Stimulated activated CD4-positive, alpha-beta T cell treated with anti-CD3 and anti-CD28 coated beads, Interleukin-4, amount 100 ng/mL, for 48 hours (primary cell): ENCODE measurements at regions not wholly inside any gene's neighbourhood (a gene's known extent, or its start where the extent isn't known, plus 50 kb on each side); places are given as distances from the start of the nearest gene placed in this dataset.

Experiments
- DNase-seq, 2 donors: peaks; one replicate each; pipeline ENCODE4 v3.0.0-alpha.2; 2020; ENCODE audit warnings: low read depth in 2 of 2

DNA sequence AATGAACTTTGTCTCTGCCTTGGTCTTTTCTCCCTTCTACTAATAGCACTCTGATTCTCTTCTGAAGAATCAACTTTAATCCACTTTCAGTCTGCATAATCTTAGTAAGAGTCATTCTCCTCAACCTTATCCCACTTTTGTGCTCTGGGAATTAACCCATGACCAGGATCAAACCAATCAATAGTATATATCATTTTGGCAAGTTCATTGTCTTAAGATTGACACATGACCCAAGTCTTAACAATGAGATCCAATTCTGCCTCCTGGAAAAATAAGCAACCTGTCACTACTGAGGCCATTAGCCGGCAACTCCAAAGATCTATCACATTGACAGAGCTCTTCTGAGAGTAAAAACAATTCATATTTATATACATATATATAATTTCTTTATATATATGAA, 1358.4 kb upstream of the ADGRL3 start:
- DNase-seq = no peak

DNA sequence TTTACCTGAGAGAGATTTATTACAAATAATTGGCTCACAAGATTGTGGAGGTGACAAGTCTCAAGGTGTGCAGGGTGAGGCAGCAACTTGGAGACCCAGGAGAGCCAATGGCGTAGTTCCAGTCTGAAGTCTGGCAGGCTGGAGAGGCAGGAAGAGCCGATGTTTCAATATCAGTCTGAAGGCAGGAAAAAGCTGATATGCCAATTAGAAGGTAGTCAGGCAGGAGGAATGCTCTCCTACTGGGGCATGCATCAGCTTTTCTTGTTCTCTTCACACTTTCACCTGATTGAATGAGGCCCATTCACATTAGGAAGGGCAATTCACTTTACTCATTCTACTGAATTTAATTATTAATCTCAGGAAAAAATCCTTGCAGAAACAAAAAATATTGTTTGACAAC, 1351.7 kb upstream of the ADGRL3 start:
- no peak for DNase-seq

DNA sequence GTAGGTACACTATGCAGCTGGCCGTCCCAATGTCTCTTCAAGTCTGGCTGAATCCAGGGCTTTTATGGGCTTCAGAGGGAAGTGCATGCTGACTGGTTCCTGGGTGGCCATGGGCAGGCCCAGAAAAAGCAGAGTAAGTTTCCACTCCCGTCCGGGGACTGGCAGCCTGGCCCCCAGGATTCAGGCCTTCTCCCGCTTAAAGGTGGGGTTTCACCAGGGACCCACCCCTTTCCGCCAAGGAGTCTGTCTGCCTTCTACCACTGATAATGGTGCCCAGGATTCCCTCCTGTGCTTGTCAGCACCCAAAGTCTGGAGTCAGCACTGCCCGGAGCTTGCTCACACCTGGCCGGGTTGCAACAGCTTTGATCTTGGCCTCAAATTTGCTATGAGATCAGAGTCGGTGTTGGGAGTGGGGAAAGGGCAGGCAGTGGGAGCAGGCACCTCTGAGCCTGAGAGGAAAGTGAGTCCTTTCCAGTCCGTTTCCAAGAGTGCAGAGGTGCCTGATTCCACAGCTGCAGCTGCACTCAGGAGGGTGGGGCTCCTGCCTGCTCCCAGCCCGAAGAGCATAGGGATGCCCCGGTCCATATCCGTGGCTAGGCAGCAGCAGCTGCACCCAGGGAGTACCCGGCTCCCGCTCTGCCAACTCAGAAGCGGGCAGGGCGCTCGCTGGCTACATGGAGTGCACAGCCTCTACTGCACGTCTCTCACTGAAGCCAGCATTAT, 1344.3 kb upstream of the ADGRL3 start:
- no peak for DNase-seq

DNA sequence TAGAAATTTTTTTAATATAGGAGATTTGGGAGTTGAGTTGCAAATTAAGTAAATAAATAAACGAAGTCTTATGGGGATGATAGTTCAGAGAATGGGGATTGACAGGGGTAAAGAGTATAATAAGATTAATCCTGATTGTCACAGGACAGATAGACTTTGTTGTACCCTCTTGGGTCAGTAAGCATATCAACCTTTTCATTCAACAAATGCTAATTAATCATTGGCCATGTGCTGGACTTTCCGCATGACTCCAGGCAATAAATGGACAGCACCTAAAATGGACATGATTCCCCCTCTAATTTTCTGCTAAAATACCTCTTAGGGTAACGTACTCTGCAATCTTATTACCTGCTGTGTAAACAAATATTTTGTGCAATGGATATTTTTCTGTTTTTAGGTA, 1331.1 kb upstream of the ADGRL3 start:
- DNase-seq = no peak

DNA sequence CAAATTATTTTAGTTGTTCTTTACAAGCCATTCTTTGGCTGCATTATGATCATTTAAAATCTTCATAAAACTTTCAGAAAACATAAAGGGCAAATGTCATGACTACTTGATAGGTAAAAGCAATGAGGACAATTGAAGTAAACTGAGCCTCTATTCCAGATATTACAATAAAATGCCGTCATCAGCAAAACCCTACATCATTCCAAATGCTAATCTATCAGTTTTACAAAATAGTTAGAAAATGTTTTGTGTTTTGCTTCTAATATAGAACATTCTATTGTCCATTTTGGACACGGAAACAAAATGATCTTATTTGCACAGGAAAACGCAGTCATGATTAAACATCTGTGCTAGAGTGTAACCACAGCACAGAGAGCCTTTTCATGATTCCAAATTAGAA, 1330.6 kb upstream of the ADGRL3 start:
- no peak for DNase-seq

DNA sequence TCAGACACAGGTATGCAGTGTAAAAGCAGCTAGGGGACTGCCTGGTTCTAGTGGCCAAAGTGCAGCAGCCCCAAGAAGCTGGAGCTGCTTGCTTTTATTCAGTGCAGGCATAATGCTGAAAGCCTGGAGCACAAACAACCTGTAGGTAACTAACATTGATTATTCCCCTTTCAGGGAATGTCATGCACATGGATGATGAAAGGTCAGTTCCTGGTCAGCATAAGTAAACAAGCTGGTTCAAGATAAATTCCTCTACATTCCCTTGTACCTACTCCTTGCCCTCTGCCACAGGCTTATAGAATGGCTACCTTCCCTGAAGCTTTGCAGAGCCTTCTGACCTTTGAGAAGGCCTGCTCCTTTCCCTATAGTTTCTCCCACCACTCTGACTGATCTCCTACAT, 1318.5 kb upstream of the ADGRL3 start:
- no peak for DNase-seq

DNA sequence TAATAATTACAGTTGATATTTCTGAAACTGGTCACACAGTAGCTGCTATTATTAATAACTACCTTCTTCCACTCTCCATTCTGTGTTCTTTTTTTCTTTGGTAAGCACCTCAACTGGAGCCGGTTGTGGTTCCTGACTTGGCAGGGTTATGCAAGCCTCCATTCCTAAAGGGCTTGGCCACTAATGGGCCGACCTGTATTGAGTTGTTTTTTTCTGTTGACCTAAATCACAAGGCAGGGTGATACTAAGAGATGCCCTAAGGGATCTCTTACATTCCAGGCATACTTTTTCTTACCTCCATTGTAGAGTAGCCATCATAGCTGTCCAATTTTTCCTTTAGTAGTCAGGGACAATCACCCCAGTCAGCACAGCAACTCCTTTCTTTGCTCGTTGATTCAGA, 1295.8 kb upstream of the ADGRL3 start:
- DNase-seq = no peak

DNA sequence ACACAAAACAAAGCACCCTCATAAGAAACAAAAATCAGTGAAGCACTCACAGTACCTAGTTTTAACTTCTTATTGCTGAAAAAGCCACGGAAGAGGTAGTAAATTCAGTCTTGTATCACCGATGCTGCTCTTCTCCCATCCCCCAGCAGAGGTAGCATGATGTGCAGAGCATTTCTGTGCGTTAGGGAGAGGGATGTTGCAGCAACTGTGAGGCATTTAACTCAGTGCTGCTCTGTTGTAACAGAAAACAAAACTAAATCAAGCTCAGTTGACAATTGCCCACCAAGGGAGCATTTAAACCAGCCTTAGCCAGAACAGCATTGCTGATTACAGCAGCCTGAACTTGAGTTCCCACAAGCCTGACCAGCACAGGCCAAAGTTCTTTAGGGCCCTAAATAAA, 1279.7 kb upstream of the ADGRL3 start:
- DNase-seq = no peak

DNA sequence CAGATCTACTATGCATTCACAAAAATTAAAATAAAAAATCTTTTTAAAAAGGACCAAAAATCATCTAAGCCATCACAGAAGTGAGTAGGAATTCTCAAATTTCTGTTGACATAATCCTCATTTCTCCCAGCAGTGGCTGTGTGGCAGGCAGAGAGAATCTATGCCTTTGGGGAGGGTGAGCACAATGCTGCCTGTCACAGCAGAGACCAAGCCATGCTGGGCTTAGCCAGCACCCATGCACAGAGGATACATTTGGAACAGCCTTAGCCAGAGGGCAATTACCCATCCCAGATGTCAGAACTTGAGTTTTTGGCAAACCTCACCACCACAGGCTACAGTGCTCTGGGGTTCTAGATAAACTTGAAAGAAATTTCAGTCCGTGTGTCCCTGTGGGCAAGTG, 1274.8 kb upstream of the ADGRL3 start:
- DNase-seq = no peak

DNA sequence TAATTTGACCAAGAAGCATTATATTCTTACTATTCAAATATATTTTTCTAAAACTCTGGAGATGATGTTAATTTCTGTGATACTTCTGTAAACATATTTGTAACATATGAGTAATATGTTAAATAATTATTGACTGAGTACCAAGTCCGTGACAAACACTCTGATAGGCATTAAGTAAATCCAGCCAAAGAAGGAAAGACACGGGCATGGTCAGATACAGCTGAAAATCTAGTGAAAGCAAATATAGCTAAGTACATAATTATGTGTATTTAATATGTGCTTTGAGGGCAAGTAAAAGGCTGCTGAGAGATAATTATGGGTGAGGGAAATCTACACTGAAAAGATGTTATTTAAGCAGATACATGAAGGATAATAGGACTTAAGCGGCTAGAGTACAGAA, 1263.6 kb upstream of the ADGRL3 start:
- DNase-seq = no peak

DNA sequence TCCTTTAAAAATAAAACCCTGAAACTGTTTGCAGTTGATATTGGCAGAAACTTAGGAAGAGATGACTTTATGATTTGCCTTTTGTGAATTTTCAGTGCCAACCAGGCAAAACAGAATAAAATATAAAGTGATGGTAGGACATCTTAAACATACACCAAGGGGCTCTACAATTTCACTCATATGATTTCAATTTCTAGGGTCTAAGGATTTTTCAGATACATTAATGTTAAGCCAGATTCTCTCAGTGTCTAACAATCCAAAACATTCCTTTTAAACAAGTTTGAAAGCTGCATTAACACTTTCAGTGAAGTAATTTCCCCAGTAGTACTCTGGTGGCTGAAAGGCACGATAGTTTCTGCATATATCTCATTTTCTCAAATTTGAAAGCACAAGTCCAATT, 1262.0 kb upstream of the ADGRL3 start:
- DNase-seq = no peak

DNA sequence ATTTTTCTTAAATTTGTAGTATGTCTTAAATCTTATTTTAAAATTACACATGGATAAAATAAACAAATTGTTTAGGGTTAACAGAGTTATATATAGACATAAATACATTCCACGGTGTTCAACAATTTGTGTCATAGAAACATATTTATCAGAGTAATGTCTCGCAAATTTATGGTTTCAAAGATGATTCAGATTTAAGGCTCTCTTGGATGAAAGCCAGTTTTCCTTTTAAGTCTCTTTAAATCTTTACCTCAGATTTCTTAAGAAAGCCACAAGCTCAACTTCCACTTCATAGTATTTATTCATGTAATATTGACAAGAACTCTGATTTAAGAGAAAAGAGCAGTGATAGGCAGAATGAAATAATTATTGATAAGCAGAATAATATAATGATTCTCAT, 1254.8 kb upstream of the ADGRL3 start:
- DNase-seq = no peak

DNA sequence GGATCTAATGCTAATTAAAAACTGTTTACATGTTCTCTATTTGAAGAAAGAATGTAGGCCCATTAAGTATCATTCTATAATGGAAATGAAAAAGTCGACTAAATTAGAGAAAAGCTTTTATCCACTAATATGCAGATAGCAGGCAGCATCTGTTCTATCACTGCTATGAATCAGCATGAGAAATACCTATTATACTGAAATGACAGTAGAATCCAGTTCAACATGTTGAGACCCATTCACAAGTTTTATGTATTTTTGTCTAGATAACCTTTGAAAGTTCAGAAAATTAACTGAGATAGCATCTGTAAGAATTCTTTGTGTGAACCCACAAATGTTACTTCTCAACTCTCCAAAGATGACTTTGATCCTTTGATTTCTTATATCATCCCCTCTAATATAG, 1254.4 kb upstream of the ADGRL3 start:
- DNase-seq = no peak

DNA sequence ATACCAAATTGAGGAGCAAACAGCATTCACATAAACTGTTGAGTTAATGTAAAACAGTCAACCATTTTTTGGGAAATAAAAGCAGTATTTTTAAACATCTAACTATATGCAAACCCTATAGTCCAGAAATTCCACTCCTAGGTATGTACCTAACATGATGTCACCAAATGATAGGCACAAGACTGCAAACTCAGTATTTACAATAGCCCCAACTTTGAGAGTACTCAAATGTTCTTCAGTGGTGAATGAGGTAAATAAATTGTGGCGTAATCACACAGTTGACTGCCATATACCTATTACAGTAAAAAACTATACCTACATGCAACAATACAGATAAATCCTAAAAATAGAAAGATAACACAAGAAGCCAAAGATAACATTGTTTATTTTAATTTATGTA, 1243.8 kb upstream of the ADGRL3 start:
- no peak for DNase-seq

DNA sequence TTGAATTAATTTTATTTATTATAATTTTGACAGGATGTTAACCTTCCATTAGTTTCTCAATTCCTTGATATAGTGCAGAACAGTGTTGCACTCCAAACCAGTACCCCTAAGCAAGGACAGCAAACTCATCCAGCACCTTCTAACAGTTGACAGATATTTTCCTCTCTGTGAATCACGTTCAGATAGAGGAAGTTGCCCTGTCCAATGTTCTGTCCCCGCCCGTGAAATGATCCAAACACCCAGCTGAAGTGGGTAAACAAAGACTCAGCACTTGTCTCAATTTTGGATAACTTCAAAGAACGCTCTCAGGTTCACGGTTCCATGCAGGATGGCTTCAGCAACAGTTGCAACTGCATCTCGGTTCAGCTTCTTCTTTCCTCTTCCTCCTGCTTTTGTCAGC, 1240.0 kb upstream of the ADGRL3 start:
- DNase-seq = no peak

DNA sequence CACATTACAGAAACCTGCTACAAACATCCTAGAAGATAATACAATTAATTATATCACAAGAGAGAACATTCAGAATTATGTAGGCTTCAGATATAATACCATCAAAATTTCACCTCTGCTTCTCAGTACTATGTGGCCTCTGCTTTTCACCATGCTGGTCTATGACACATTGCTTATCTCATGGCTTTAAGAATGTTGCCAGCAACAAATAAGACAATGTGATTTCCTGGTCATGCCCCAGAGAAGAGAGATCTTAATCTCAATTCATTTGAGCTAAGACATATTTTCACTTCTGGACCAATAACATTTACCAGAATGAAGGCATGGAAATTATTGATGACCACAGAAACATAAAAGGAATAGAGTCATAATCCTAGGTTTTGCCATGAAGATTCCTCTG, 1233.4 kb upstream of the ADGRL3 start:
- DNase-seq = no peak

DNA sequence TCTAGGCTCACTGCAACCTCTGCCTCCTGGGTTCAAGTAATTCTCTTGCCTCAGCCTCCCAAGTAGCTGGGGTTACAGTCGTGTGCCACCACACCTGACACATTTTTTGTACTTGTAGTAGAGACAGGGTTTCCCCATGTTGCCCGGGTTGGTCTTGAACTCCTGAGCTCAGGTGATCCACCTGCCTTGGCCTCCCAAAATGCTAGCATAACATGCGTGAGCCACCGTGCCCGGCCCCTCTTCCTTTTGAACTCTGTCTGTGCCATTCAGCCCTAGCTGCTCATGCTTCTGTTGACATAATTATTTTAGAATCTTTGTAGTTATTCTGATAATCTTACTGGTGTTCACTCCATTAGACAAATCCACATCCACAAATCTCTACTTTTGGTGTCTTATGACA, 1231.3 kb upstream of the ADGRL3 start:
- no peak for DNase-seq

DNA sequence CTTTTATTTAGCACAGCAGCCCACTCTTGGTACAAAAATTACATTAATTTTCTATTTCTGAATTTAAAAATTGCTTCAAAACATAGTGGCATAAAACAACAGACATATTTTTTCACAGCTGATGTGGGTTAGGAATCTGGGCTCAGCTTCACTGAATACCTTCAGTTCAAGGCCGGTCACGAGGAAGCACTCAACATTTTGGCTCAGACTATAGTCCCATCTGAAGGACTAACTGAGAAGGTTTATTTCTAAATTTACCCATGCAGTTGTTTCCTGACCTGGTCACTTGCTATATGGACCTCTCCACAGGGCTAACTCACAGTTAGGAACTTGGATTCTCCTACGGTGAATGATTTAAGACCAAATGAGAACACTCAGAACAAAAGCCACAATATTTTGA, 1230.2 kb upstream of the ADGRL3 start:
- no peak for DNase-seq

DNA sequence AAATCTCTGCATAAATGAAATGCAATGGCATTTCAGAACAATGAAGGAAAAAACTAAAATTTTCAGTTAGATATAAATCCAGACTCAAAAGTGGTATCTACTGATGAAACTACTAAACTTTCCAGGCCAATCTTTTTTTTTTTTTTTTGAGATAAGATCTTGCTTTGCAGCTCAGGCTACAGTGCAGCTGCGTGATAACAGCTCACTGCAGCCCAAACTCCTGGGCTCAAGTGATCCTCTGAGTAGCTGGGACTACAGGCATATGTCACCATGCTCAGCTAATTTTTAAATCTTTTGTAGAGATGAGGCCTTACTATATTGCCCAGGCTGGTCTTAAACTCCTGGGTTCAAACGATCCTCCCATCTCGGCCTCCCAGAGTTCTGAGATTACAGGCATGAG, 1228.2 kb upstream of the ADGRL3 start:
- no peak for DNase-seq

DNA sequence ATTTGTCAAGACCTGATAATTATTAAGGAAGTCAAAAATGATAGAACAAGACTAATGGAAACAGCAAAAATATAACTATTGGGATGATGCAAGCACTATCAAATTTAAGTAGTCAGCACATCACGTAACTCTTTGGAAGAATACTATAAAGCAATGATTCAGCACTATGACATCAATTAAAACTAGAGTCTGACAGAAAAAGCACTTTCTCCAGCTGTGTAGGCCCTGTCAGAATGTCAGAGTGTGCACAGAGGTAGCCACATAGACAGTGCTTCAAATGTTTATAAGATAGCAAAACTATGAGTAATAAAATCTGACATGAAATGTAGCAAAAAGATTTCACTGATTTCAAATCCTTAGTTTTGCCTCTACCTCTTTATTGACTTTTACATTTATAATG, 1226.6 kb upstream of the ADGRL3 start:
- DNase-seq = no peak

DNA sequence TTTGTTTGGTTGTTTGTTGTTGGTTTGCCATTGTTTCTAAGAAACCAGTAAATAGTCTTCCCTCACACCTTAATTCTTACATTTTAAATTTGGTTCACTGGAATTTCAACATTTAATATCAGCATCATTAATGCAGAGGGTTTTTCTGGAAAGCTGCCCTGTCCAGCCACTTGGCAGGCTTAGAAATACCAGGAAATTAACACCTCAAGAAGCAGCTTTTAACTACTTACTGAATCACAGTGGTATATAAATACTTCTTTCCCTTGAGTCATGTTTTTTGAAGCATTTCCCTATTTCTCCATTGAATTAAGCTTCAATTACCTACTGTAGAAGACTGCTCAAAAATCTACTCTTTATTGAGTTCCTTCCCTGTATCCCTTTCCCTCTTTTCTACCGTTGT, 1221.1 kb upstream of the ADGRL3 start:
- no peak for DNase-seq

DNA sequence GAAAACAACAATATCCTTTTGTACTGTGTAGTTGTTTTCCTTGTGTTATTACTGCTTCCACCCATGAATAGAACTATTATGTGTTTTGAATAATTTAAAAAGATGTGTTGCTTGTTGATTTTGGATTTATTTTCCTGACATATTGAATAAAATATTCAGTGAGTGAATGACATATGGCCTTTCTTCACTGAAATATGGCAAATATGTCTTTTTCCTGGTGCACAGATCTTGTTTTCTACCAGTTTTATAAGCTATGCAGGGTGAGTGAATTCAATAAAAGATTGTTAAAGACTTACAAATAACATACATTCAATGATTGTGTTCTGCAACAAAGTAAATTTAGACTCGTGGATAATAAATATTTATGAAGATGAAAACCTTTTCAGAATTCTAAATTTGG, 1216.3 kb upstream of the ADGRL3 start:
- DNase-seq = no peak

DNA sequence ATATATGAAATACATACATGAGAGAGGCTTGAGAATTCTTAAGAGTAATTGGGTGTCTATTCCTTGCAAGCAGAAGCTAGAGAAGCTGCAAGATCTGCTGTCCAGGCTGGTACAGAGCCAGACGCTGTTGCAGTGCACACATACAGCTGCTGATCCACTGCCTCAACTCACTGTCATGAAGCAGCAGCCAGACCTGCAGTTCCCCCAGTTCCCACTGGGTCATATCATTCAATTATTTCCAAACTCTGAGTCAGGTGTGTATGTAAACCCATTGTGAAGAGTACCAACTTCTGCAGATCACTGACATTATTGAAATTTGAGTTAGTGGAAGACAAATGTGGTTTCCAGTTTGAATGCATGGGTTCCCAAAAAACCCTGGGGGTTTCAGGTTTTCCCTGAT, 1212.8 kb upstream of the ADGRL3 start:
- DNase-seq = no peak

DNA sequence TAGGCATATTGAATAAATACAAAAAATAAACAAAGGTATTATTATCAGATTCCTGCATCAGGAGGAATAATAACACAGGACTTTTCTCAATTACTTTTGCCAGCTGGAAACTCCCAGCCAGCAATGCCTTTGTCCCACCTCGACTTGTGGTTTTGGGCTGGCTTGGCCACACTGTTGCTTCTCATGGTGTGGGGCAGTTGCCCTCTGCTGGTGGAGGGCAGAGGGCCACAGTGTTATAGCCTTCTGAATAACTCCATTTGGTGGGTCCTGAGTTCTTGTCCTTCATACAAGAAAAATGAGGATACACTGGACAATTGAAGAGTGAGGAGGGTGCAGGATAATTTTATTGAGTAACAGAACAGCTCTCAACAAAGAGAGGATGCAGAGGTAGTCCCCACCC, 1206.0 kb upstream of the ADGRL3 start:
- DNase-seq = no peak
